22Rv1 (cell line): ENCODE measurements at regions not wholly inside any gene's neighbourhood (a gene's known extent, or its start where the extent isn't known, plus 50 kb on each side); places are given as distances from the start of the nearest gene placed in this dataset.

Experiments used
- CTCF ChIP-seq: fragments of 450-650 bp; IDR thresholded peaks from 2 replicates; pipeline ENCODE4 v1.5.1; 2017; ENCODE audit warnings: mild to moderate bottlenecking
- ZFX ChIP-seq: fragments of 450-650 bp; IDR thresholded peaks from 2 replicates; pipeline ENCODE4 v1.6.1; 2017; ENCODE audit warnings: antibody characterized with exemption, borderline replicate concordance

GRCh38 chr14:71449316-71450055, 482.7 kb upstream of the RGS6 start:
- TF ChIP-seq CTCF (no peak), ZFX (no peak)
